ENCODE measurements at regions not wholly inside any gene's neighbourhood (a gene's known extent, or its start where the extent isn't known, plus 50 kb on each side); places are given as distances from the start of the nearest gene placed in this dataset.
A peak's percentile ranks its signal among the peaks of the same experiment; 100 is the strongest.

GRCh38 chr2:67625178-67625577 lies 228.0 kb downstream of the ETAA1 start:
- DNase-seq (ENCODE audit: low spot score), result no peak

- DNase-seq (ENCODE audit: low spot score), result no peak
Observed at GRCh38 chr2:67625690-67626475, 228.8 kb downstream of the ETAA1 start.

GRCh38 chr2:67626656-67627055 lies 229.5 kb downstream of the ETAA1 start:
- no peak for DNase-seq (ENCODE audit: low spot score)

GRCh38 chr2:67627456-67628207 lies 230.5 kb downstream of the ETAA1 start:
- no peak for DNase-seq (ENCODE audit: low spot score)

GRCh38 chr2:67628892-67629291 lies 231.8 kb downstream of the ETAA1 start:
- no peak for DNase-seq (ENCODE audit: low spot score)

- DNase-seq (ENCODE audit: low spot score), result no peak
Observed at GRCh38 chr2:67631483-67631882, 234.3 kb downstream of the ETAA1 start.

GRCh38 chr2:67633212-67633856 lies 236.2 kb downstream of the ETAA1 start:
- DNase-seq (ENCODE audit: low spot score), result no peak

- no peak for DNase-seq (ENCODE audit: low spot score)
Observed at GRCh38 chr2:67638146-67638545, 241.0 kb downstream of the ETAA1 start.

- no peak for DNase-seq (ENCODE audit: low spot score)
Observed at GRCh38 chr2:67641312-67642045, 244.3 kb downstream of the ETAA1 start.

GRCh38 chr2:67642046-67642382 lies 244.9 kb downstream of the ETAA1 start:
- DNase-seq (ENCODE audit: low spot score), result no peak

GRCh38 chr2:67642961-67643360 lies 245.8 kb downstream of the ETAA1 start:
- no peak for DNase-seq (ENCODE audit: low spot score)

GRCh38 chr2:67645280-67646138 lies 248.4 kb downstream of the ETAA1 start:
- no peak for DNase-seq (ENCODE audit: low spot score)

- no peak for DNase-seq (ENCODE audit: low spot score)
Observed at GRCh38 chr2:67646714-67647333, 249.7 kb downstream of the ETAA1 start.

GRCh38 chr2:67649331-67650261 lies 252.5 kb downstream of the ETAA1 start:
- DNase-seq (ENCODE audit: low spot score), result no peak

- peak; percentile 30 for DNase-seq (ENCODE audit: low spot score)
Observed at GRCh38 chr2:67650291-67651133, 253.4 kb downstream of the ETAA1 start.

GRCh38 chr2:67651565-67651964 lies 254.4 kb downstream of the ETAA1 start:
- DNase-seq (ENCODE audit: low spot score), result no peak

- DNase-seq (ENCODE audit: low spot score), result no peak
Observed at GRCh38 chr2:67652679-67653078, 255.5 kb downstream of the ETAA1 start.

- no peak for DNase-seq (ENCODE audit: low spot score)
Observed at GRCh38 chr2:67656875-67657274, 259.7 kb downstream of the ETAA1 start.

GRCh38 chr2:67658820-67659219 lies 261.7 kb downstream of the ETAA1 start:
- DNase-seq (ENCODE audit: low spot score), result no peak

Measured in kidney capillary endothelial cell (primary cell).